Kidney epithelial cell (primary cell): ENCODE measurements at regions not wholly inside any gene's neighbourhood (a gene's known extent, or its start where the extent isn't known, plus 50 kb on each side); places are given as distances from the start of the nearest gene placed in this dataset.

ENCODE experiments used
- DNase-seq: peaks from one replicate; pipeline ENCODE4 v3.0.0-alpha.2; 2010; ENCODE audit warnings: low read depth
- H3K27me3 ChIP-seq: 2 replicates; pipeline ENCODE4 v1.6.0; 2011; ENCODE audit warnings: low read length; ENCODE audit not compliant: control insufficient read depth, insufficient read depth
- H3K36me3 ChIP-seq: 2 replicates; pipeline ENCODE4 v1.5.1; 2011; ENCODE audit warnings: low read length; ENCODE audit not compliant: control insufficient read depth, insufficient read depth
- H3K4me3 ChIP-seq: 2 replicates; pipeline ENCODE4 v1.5.1; 2011; ENCODE audit warnings: low read depth, mild to moderate bottlenecking, control low read depth, low read length
- CTCF ChIP-seq: IDR thresholded peaks from 2 replicates; pipeline ENCODE4 v1.5.1; 2011; ENCODE audit warnings: mild to moderate bottlenecking, moderate library complexity, low read length, control low read depth, inconsistent platforms; ENCODE audit not compliant: insufficient read depth, poor library complexity, severe bottlenecking

GRCh38 chr12:13564266-13564810, 367.8 kb downstream of the EMP1 start:
- Histone ChIP-seq H3K27me3 (no peaks in the 10 kb centered on the region), H3K4me3 (no peak overlapping the region), H3K36me3 (no peaks in the 10 kb centered on the region)
- DNase-seq = no peak
- TF ChIP-seq CTCF = no peak

- H3K36me3 ChIP-seq = no peaks in the 10 kb centered on the region
- no peaks in the 10 kb centered on the region for H3K27me3 ChIP-seq
- no peak for DNase-seq
These were observed 367.2 kb downstream of the EMP1 start for GRCh38 chr12:13563743-13564125.

GRCh38 chr12:13562915-13563742, 366.6 kb downstream of the EMP1 start:
- H3K4me3 ChIP-seq = no peak overlapping the region
- DNase-seq = no peak
- H3K27me3 ChIP-seq = no peaks in the 10 kb centered on the region

More at GRCh38 chr12:13563743-13564125, 367.2 kb downstream of the EMP1 start:
- no peak for TF ChIP-seq CTCF
- no peak overlapping the region for H3K4me3 ChIP-seq

GRCh38 chr12:13561923-13562322, 365.4 kb downstream of the EMP1 start:
- no peak overlapping the region for H3K4me3 ChIP-seq
- H3K27me3 ChIP-seq = no peaks in the 10 kb centered on the region
- H3K36me3 ChIP-seq = no peaks in the 10 kb centered on the region
- DNase-seq = no peak
- TF ChIP-seq CTCF = no peak

More at GRCh38 chr12:13562915-13563742, 366.6 kb downstream of the EMP1 start:
- H3K36me3 ChIP-seq = no peaks in the 10 kb centered on the region
- TF ChIP-seq CTCF = no peak

GRCh38 chr12:13559318-13559978, 362.9 kb downstream of the EMP1 start:
- H3K27me3 ChIP-seq = no peaks in the 10 kb centered on the region
- DNase-seq = no peak

More at GRCh38 chr12:13559318-13559978, 362.9 kb downstream of the EMP1 start:
- Histone ChIP-seq H3K36me3 (no peaks in the 10 kb centered on the region), H3K4me3 (no peak overlapping the region)
- TF ChIP-seq CTCF = no peak
